ENCODE measurements at regions not wholly inside any gene's neighbourhood (a gene's known extent, or its start where the extent isn't known, plus 50 kb on each side); places are given as distances from the start of the nearest gene placed in this dataset.
"Not testable (repeated sequence)": the region's sequence is repeated elsewhere in the genome, so short reads cannot be mapped to it uniquely, and the experiment has no call there.

- no peak for DNase-seq
Observed at GRCh38 chr7:94706996-94707740, 51.2 kb upstream of the SGCE start.

GRCh38 chr7:94710256-94710655 lies 54.3 kb upstream of the SGCE start:
- DNase-seq: no peak

- DNase-seq: not testable (repeated sequence)
Observed at GRCh38 chr7:94722360-94722759, 66.4 kb upstream of the SGCE start.

GRCh38 chr7:94728893-94729292 lies 73.0 kb upstream of the SGCE start:
- not testable (repeated sequence) for DNase-seq

DNA sequence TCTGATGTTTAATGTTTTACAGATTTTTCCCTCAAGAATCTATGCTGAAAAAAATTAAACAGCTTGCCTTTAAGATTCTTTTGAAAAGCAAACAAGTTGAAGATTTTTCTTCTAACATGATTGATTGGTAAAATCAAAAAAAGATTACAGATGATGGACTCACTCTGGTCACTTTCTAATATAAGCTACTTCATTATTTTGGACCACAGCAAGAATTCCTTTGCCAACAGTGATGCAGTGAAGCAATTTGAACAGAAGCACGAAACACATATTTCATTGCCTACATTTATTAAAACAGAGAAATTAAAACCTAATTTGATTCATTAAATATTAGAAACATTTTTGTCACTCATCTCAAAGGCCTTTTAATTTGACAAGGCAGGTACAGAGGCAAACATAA lies 82.1 kb upstream of the SGCE start:
- no peak for DNase-seq

DNA sequence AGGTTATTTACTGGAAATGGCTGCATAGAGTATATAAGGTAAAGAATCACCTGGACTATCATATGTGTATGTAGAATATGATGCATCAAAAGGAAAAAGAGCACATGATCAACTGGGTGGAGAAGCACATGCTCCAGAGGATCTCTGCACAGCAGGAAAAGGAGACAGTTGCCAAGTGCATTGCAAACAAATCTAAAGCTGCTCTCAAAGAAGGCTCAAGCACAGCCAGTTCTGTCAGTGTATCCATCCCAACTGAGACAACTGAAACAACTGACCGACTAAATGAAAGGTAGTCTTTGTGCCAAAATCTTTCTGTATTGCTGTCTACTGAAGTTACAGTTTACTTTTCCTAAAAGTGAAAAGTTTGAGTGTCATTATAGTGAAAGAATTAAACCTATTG lies 83.2 kb upstream of the SGCE start:
- DNase-seq: no peak

DNA sequence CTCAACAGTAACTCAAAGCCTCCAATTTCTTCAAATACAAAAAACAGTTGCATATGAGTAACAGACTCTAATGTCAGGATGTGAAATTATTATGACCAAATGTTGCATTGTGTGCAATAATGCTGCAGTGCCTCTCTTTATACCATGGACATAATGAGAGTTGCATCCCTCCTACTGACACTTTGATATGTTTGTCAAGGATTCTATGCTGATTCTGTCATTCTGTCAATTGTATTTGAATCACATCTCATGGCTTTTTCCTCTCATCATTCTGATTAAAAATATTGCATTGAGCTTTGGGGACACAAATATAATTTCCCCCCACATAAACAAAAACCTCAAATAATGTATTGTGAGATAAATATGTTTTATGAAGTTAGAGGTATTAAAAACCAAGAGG lies 84.6 kb upstream of the SGCE start:
- no peak for DNase-seq

DNA sequence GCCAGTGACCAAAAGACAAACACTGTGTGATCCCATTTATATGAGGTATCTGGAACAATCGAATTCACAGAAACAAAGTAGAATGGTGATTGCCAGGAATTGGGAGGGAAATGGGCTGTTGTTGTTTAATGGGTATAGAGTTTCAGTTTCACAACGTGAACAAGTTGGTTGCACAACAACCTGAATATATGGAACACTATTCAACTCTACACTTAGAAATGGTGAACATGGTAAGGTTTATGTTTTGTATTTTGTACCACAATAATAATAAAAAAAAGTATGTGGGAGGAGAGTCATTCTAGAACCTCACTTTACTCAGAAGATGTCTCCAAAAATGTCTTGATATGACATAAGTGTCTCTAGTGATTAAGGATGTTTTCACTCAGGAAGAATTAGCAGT lies 85.2 kb upstream of the SGCE start:
- no peak for DNase-seq

DNA sequence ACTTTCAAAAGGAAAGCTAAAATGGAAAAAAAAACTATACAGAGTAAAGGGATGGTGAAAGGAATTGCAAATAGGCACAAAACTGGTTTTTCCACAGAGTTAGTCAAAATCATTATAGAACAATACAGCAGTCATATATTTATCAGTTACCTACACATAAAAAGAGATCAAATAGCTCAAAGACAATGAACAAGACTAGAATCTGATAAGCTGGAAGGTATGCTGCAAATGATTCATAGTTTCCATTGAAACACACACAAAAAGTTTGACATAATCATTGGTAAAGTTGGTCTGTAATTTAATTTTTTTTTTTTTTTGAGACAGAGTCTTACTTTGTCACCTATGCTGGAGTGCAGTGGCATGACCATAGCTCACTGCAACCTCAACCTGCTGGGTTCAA lies 92.4 kb upstream of the SGCE start:
- no peak for DNase-seq

DNA sequence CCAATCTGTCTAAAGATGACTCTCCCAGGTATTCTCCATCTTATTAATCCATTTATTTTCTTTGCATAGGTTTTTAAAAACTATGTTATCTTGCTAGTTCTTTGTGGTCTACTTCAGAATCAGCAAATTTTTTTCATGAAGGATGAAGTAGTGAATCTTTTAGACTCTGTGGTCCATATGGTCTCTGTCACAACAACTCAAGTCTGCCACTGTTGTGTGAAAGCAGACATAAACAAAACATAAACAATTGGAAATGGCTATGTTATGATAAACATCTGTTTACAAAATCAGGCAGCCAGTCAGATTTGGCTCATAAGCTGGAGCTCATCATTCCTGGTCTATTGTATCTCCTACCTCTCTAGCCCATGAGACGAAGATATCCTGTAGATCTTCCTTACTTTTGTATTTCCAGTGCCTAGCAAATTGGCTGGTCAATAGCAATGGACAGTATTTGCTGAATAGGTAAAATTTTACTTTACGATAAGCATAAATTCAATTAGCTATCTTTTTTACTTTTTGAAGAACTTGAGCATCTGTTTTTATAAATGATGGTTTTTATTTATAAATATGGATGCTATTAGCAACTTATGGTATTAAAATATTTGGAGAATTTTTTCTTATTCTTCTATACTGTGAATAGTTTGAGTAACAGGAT lies 104.6 kb upstream of the SGCE start:
- DNase-seq: no peak

DNA sequence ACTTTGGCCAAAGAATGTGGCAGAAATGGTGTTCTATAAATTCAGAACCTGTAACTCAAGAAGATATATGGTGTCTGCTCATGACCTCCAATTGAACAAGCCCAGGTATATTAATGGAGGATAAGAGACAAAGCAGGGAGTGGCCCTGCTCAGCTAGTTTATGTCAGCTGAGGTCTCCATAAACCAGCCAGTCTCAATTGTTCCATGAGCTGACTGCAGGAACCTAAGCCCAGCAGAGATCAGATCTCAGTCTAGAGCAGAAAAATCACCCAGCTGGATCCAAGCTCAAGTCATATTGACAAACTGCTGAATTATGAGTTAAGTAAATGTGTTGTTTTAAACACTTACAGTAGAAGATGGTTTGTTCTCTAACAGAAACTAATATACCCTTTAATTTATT lies 105.5 kb upstream of the SGCE start:
- DNase-seq: no peak

DNA sequence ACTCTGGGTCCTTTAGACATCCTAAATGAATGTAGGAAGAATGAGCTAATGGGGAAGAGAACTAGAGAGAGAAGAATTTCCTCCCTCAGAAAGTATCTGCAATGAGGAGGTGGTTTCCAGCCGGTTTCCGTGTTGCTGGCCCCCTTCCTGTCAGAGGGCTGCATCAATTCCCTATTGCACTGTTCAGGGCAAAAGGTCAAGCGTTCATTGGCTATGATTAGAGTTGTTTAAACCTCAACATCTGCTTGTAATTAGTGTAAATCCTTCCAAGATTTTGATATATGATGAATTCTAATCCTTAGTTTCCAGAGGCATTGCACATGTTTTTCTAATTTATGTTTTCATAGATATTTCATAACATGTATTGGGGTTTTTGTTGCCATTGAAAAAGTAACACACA lies 107.3 kb upstream of the SGCE start:
- DNase-seq: peak; percentile 8 to 55

GRCh38 chr7:94769724-94770123 lies 113.8 kb upstream of the SGCE start:
- no peak for DNase-seq

DNA sequence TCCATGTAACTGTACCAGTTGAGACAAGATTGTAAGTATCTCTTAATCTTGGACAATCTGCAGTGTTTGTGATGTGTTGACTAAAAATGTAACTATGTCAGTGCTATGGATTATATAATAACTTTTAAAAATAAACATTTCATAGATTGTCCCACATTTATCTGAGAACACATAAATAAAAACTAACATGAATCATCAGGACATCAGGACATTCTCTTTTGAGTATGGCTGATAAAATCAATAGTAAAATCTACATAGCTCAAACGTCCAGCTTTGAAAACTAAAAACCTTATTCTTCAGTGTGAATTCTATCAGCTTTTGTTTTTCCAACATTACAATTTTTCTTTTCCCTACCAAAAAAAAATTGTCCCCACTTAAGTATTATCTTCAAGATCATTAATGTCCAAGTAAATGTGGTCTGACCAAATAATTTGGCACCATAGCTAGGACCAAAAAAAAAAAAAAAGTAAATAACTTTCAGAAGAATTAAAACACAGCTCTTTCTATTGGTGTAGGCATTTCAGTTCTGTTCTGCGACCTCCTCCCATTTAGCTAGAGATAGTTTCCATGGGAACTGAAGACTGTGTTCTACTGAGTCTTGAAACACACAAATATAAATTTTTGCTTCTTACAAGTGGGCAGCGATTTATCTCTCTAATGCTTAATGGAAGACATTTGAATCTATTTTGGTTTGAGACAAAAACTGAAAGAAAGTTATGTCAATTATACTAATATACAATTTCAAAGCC lies 123.0 kb upstream of the SGCE start:
- no peak for DNase-seq

- no peak for DNase-seq
Observed at GRCh38 chr7:94779861-94780260, 123.9 kb upstream of the SGCE start.

GRCh38 chr7:94781236-94781635 lies 125.3 kb upstream of the SGCE start:
- no peak for DNase-seq

DNA sequence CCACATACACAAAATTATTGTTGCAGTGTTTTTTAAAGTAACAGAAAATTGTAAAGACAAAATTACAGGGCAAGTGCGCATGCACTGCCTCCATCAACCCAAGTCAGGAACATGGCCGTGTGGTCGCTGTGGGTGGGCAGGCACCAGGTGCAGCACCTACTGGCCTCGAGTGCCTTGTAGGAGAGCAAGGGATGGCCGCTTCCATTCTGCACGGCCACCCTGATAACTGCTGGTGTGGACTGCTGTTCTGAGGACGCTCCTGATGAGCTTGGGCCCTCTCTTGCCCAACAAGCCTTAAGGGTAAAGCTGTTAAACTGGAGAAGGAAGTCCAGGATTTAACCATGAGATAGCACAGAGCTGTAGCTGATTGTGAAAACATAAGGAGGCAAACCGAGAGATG lies 124.6 kb upstream of the PPP1R9A start:
- no peak for DNase-seq

DNA sequence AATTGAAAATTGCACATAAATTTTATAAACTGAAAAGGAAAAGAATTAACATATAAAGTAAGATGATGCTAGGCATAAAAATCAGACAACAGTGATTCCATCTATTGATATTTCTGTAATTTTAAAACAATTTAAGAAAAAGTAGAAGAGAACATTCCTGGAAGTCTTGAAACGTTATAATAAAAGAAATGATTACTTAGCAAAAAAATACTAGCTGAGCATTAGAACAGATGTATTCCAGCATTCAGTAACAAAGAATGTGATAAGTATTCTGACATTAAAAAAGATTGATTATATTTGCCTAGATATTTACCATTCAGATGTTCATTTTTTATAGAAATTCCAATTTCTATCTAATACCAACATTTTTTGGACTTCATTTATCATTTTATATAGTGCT lies 120.1 kb upstream of the PPP1R9A start:
- DNase-seq: no peak

GRCh38 chr7:94788378-94788777 lies 119.0 kb upstream of the PPP1R9A start:
- DNase-seq: not testable (repeated sequence)

DNA sequence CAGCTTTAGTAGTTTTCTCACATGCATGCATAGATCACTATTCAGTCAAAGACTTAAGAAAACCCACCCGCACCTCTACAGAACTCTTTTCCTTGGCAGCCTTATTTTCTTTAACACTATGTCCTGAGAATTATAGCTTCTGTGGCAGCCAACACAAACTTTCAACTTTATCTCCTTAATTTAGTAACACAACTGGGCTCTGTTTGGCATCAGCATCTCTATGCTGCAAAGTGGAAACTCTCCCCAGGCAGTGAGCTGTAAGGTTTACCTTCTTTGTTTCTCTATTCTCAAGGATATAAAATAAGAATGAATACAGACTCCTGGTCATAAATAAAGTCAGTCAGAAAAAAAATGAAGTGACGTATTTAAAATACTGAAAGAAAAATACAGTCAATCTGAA lies 115.2 kb upstream of the PPP1R9A start:
- DNase-seq: no peak

- DNase-seq: not testable (repeated sequence)
Observed at GRCh38 chr7:94797404-94797803, 110.0 kb upstream of the PPP1R9A start.

DNA sequence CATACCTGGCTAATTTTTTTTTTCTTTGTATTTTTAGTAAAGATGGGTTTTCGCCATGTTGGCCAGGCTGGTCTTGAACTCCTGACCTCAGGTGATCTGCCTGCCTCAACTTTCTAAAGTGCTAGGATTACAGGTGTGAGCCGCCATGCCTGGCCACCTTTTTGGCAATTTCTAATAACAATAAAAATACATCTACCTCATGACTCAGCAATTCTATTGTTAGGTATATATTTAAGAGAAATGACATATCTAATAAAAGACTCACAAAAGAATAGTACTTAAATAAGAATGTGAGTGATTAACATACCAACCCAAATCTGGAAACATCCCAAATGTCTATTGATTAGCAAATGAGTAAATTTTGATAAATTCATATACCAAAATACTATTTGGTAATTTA lies 103.6 kb upstream of the PPP1R9A start:
- DNase-seq: no peak

DNA sequence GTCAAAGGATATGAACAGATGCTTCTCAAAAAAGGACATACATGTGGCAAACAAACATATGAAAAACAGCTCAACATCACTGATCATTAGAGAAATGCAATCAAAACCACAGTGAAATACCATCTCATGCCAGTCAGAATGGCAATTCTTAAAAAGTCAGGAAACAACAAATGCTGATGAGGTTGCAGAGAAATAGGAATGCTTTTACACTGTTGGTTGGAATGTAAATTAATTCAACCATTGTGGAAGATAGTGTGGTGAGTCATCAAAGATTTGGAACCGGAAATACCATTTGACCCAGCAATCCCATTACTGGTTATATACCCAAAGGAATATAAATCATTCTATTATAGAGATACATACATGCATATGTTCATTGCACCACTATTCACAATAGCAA lies 98.7 kb upstream of the PPP1R9A start:
- not testable (repeated sequence) for DNase-seq

- no peak for DNase-seq
Observed at GRCh38 chr7:94810496-94810895, 96.9 kb upstream of the PPP1R9A start.
